AG09309 (cell line): ENCODE measurements at regions not wholly inside any gene's neighbourhood (a gene's known extent, or its start where the extent isn't known, plus 50 kb on each side); places are given as distances from the start of the nearest gene placed in this dataset.

Source experiments
- DNase-seq: peaks from one replicate; pipeline ENCODE4 v3.0.0-alpha.2; 2010; ENCODE audit warnings: low read depth
- H3K4me3 ChIP-seq: 2 replicates; pipeline ENCODE4 v1.5.1; 2011; ENCODE audit warnings: mild to moderate bottlenecking, low read depth, low read length, moderate library complexity; ENCODE audit not compliant: control insufficient read depth
- CTCF ChIP-seq: IDR thresholded peaks from 2 replicates; pipeline ENCODE4 v1.5.1; 2011; ENCODE audit warnings: mild to moderate bottlenecking, low read depth, low read length, inconsistent platforms; ENCODE audit not compliant: insufficient read depth, control insufficient read depth; ENCODE audit errors: missing control alignments

GRCh38 chr15:99921101-99921500 lies 187.9 kb upstream of the LYSMD4 start:
- DNase-seq = no peak
- no peak for TF ChIP-seq CTCF
- no peak overlapping the region for H3K4me3 ChIP-seq

- no peak overlapping the region for H3K4me3 ChIP-seq
- no peak for TF ChIP-seq CTCF
- no peak for DNase-seq
Observed at GRCh38 chr15:99918072-99918471, 184.8 kb upstream of the LYSMD4 start.

DNA sequence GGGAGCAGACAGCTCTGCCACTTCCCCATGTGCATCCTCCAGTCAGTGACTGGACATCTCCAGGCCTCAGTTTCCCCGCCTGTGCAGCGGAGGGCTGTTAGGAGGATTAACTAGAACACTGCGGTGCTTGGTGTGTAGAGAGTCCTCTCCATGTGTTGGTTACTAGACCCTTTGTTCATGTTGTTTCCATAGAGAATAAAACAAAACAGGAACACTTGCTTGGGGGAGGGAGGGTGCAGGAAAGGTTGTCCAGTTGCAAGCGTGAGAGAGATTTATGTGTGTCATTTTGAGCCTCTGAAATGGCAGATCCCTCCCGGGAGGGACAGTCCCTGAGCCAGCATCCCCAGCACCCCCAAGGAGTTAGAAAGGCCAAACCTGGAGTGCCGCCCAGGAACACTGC lies 184.0 kb upstream of the LYSMD4 start:
- H3K4me3 ChIP-seq = no peak overlapping the region
- TF ChIP-seq CTCF = no peak
- no peak for DNase-seq

DNA sequence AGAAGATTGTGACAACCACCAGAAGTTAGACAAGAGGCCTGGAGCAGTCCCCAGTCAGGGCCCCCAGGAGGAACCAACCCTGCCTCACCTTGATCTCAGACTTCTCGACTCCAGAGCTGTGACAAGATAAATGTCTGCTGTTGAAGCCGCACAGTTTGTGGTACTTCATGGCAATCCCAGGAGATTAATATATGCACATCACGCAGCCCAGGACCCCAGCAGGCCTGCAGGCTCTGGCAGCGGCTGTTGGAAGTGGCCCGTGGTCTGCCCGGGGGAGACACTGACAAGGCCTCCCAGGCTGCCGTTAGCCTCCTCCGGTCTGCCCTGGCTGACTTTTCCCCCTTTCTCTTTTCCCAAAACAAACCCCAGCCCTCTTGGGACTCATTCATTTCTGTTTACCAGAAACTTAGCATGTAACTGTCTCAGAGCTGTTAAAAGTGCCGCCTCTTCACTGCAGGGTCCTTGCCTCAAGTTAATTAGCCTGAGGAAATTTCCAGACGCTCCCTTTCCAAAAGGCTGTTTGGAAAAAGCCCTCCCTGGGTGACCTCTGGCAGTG lies 183.5 kb upstream of the LYSMD4 start:
- H3K4me3 ChIP-seq = no peak overlapping the region
- TF ChIP-seq CTCF = no peak
- DNase-seq = no peak

- no peak for DNase-seq
- TF ChIP-seq CTCF = no peak
- no peak overlapping the region for H3K4me3 ChIP-seq
Observed at GRCh38 chr15:99914723-99915122, 181.5 kb upstream of the LYSMD4 start.

DNA sequence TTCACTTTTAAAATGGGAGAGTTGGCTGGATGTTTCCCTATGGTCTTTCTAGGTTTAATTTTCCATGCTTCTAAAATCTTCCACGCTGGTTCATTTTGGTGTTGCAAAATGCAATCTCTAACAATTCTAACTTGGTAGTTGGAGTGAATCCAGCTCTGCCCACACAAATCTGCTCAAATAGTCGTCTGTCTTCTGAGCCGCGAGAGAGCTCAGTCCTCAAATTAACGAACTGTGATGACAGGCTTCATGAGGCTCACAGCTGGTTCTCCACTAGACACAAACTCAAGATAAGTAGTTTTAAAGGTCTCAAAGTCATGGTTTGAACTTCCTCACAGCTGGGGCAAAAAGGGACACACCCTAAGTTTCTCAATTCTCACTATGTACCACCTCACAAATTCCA lies 178.6 kb upstream of the LYSMD4 start:
- no peak overlapping the region for H3K4me3 ChIP-seq
- no peak for TF ChIP-seq CTCF
- no peak for DNase-seq
